GM18502 (cell line): ENCODE measurements at regions not wholly inside any gene's neighbourhood (a gene's known extent, or its start where the extent isn't known, plus 50 kb on each side); places are given as distances from the start of the nearest gene placed in this dataset.

Experiments
- ATAC-seq: cut with Tn5 transposase; IDR thresholded peaks from one replicate; pipeline ENCODE4 v1.9.1; 2021; ENCODE audit warnings: mild to moderate bottlenecking; ENCODE audit not compliant: unreplicated experiment, poor library complexity

DNA sequence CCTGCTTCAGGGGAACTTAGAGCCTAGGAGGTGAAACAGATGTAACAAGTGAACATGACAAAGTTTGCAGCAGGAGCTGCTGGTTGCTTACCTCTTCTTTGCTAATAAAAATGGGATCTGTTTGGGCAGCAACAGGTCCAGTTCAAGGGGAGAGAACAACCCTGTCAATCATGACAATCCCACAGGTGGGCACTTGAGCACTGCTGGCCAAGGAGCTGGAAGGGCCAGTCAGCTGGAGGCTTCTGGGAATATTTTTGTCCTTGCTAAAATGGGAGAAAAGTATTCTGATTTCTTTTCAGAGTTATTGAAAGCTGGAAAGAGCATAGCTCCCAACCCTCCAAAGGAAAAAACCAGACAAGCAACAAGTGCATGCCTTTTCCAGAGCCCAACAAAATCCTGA, 477.7 kb upstream of the SULF2 start:
- no peak for ATAC-seq

GRCh38 chr20:48262466-48262865, 477.2 kb upstream of the SULF2 start:
- no peak for ATAC-seq

DNA sequence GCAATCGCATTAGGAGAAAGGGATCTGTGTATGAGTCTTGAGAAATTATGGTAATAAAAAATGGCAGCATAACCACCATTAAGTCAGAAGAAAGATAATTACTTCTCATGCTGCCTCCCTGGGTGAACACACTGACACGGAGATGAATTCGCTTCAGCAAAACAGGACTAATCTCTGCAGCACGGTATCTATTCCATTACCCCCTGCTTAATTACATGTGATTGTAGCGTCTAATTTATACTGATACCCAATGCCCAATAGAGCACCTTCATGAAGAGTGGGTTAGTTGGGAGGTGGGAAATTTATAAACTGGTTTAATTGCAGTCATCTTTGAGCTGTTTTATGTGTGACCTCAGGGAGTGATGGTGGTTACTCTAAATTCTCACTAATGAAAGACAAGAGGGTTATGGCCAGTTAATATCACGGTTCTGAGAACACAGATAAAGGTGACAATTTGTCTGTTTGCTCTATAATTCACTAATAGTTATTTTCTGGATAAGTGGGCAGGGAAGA, 476.2 kb upstream of the SULF2 start:
- ATAC-seq = no peak

GRCh38 chr20:48260129-48260756, 475.0 kb upstream of the SULF2 start:
- ATAC-seq = no peak

DNA sequence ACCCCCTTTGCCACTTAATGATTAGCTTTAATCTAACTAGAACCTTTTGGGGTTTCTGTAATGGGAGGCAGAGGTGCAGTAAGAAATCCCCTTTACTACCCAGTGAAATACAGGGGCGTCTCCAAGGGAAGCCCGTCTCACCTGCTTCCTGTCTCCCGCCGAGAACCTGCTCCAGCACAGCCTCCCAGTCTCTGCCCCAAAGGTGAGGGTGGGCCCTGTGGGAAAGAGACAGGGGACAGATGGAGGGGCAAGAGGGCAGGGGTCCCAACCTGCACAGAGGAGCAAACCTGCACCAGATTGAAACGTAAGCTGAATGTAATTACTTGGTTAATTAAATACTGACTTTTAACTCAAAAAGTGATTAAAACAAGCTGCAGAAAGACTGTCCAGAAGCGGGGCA, 474.2 kb upstream of the SULF2 start:
- ATAC-seq = no peak

DNA sequence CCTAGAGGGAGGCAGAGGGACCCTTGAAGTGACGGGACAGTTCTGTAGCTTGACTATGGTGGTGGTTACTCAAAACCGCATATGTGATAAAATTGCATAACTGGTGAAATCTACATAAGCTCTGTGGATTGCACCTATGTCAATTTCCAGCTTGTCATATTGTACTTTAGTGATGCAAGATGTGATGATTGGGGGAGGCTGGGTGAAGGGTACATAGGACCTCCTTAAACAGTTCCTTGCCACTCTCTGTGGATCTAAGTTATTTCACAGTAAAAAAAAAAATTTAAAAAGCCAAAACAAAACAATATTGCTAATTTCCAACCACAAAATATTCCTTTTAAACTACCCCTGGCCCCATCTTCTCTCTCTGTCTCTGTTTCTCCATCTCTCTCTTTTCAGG, 472.6 kb upstream of the SULF2 start:
- no peak for ATAC-seq

- ATAC-seq = no peak
Measured at GRCh38 chr20:48247961-48248360, 462.7 kb upstream of the SULF2 start.

DNA sequence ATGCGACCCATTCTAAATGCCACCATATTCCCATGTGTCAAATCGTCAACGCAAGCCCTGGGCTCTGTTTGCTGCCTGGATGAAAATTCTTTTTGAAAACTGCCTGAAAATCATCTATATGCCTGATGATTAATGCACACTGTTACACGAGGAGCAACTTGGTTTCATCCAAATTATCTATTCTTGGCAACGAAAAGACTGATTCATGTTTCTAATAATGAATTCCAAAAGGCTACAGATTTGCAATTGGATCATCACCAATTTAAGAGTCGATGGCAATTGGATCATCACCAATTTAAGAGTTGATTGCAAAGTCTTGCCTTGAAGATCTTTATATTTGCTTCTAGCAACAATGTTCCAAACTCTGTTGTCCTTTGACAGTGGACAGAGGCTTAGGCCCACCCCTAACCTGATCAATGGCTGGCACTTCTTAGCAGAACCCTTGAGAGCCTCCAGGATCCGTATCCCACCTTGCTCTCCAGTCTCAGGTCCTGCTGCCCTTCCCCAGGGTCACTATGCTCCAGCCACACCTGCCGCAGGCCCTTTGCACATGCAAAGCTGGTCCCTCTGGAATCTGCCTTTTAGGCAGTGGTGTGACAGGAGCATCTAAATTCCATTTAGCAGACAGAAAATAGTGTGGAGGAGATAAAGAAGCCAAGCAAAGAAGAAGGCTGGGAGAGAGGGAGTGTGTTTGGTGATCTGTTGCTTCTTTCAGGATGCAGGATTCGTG, 460.9 kb upstream of the SULF2 start:
- no peak for ATAC-seq

GRCh38 chr20:48242623-48243022, 457.3 kb upstream of the SULF2 start:
- no peak for ATAC-seq

GRCh38 chr20:48241482-48241881, 456.2 kb upstream of the SULF2 start:
- no peak for ATAC-seq

DNA sequence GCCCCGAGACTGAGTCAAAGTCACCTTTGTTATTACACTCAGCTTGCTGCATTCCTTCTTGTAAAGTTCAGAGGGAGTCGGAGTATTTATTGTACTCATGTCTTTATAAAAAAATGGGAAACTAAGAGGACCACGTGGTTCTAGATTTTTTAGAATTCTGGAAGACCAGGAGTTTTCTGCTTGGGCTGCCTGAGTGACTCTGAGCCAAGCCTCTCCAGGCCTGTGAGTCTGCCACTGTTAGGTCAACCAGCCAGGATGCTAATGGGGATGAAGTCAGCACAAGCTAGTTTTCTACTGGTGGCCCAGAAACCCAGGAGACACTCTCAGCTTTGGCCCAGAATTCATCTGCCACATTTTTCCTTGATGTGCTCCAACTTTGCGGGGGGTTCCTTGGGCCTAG, 453.5 kb upstream of the SULF2 start:
- no peak for ATAC-seq

- no peak for ATAC-seq
Measured at GRCh38 chr20:48238326-48238725, 453.0 kb upstream of the SULF2 start.

DNA sequence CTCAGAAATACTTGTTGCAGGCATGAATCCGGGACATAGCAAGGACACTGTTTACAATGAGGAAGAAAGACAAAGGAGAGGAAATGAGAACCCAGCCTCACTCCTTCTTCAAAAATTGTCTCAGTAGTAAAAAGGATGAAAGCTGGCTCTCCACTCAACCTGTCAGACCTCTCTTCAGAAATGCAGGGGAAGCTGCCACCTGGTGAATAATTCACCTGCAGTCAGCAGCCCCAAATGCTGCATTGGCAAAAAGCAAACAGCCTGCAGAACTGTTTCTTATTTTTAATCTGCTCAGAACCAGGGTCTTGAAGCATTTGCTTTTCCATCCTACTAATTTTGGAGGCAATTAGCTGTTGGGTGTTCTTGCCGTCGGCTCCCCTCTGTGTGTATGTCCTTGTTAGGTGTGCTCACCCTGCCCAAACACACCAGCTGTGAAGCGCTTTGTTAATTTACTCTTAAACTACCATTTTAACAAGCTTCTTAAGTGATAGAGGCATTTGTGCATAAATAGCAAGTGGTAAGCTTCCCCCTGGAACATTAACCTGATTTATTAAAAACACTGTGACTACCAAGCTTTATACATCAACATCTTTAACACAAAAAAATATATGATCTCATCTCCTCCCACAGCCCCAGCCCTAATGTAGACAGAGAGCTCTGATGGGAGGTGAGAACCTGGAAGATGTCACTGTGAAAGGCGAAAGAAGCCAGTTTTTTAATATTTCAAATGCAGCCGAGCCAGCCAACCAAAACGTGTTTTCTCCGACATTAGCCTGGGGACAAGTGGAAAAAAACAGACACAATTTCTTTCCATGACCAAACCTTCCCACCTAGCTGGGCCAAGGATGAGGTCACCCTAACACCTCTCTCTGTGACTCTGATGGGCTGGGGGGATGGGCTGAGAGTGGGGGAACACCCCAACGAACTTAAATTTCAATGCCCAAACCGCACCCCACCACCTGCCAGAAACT, 451.0 kb upstream of the SULF2 start:
- no peak for ATAC-seq

GRCh38 chr20:48234951-48235350, 449.7 kb upstream of the SULF2 start:
- ATAC-seq = no peak

- ATAC-seq = no peak
Measured at GRCh38 chr20:48231253-48231930, 446.1 kb upstream of the SULF2 start.

DNA sequence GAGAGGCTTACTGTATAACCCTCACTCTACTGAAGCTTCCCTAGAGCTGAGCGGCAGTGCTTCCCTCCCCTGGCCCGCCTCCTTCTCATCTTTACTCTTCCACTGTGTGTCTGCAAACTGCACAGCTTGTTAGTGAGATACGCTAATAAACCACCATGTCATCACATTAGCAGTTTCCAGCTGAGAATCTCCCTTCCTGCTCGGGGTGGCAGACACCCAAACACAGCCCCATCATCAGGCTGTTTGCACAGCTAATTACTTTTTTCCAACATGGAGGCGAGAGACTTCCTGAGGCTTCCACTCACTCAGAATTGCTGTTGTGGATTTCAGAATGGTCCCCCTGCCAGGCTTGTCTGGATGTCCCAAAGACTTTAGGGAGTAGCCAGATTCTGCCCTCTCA, 444.9 kb upstream of the SULF2 start:
- ATAC-seq = no peak

GRCh38 chr20:48227381-48227780, 442.1 kb upstream of the SULF2 start:
- no peak for ATAC-seq

DNA sequence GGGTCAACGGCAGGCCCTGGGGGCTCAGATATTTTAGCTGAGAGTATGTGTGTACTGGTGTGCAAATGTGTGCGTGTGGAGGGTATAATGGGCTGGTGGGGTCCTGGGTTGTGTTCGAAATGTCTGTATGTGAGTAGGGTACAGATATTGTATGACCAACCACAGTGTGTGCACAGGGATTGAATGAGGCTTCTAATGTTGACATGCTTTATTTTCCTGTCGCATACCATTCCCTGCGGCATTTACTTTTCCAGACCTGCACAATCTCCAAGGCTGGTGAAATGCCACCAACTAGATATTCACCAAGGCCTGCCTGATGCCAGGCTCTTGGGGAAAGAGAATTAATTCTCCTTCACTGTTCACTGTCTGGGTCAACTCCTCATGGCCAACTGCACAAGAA, 441.4 kb upstream of the SULF2 start:
- ATAC-seq = no peak

- no peak for ATAC-seq
Measured at GRCh38 chr20:48224533-48225050, 439.3 kb upstream of the SULF2 start.

DNA sequence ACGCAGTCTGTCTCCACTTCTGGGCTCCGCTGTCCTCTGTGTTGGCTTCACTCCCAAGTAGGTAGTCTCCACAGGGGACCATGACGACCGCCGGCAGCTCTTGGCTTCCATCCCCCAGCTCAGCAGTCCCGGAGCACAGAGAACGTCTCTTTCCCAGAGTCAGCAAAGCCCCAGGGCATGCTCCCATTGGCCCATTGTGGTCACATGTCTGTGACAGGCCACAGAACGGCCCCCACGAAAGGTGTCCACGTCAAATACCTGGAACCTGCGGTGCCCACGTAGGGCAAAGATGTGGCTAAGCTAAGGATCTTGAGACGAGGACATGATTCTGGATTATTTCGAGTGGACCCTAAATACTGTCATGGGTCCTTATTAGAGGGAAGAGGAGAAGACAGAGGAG, 438.4 kb upstream of the SULF2 start:
- ATAC-seq = no peak
